ENCODE measurements at regions not wholly inside any gene's neighbourhood (a gene's known extent, or its start where the extent isn't known, plus 50 kb on each side); places are given as distances from the start of the nearest gene placed in this dataset.

DNA sequence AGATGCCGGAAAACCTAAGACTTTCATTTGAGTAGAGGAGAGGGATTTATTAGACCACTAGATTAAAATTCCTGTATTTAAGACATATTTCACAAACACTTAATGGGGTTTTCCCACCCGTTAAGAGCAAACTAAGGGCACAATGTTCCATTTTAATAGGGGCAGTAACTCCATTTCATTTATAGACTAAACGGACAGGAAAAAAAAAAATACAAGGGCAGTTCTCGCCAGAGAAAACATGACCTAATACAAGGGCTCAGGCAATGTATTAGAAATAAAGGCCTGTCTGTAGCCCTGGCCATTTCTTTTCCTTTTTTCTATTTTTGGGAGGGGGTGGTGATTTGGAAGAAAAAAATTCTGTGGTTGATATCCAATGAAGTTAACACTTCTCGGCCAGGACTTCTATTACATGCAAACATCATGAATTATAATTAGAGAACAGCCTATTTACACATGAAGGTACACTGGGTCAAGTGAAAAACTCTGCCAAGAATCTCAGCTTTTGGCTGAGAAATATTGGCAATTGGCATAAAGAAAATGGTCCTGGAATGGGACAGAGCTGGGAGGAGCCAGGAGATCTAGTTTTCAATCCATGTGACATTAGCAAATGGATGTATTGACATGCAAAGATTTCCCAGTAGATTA lies 641.1 kb upstream of the TBX3 start:
- TF ChIP-seq CTCF (IDR thresholded peaks at IDR 0.05; ENCODE audit: low read length) (no peak), EZH2 (IDR thresholded peaks at IDR 0.05; ENCODE audit: borderline replicate concordance, low read length) (no peak)

Data from OCI-LY1 (cell line).